ENCODE measurements at regions not wholly inside any gene's neighbourhood (a gene's known extent, or its start where the extent isn't known, plus 50 kb on each side); places are given as distances from the start of the nearest gene placed in this dataset.

DNA sequence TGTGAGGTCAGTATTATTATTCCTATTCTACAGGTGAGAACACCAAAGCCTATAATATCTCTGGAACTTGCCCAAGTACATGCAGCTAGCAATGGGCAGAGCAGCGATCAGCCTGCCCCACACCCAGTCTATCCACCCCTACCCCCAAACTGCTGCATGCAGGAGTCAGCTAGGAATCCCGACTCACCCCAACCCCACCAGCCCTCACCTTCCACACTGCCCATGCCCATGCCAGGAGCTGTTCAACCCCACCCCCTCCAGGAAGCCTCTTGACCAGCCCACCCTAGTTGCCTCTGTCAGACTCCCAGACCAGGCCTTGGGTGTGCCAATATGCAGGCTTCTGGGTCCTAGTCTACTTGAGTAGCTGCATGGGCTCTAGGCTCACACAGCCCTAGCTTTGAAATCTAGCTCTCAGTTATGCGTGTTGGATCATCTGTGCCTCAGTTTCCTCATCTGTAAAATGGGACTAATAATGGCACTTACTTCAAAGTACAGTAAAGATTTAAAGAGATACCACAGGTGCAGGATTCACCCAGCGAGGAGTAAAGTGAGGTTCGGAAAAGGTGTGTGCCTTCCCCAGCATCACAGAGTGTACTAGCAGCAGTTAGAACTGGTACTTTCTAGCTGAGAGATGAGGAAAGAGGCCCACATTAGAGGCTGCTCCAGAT lies 173.2 kb downstream of the VEGFA start:
- Histone ChIP-seq H3K9me3 (ENCODE audit: control insufficient read depth in 4 of 4, insufficient read depth in 3 of 4, low read length in 3 of 4) (peaks cover 4 to 14% (median 5%) of the 10 kb centered on the region in 4 donors), H3K9ac (ENCODE audit: insufficient read depth in 1 of 2, low read length in 2 of 2) (no peak overlapping the region), H3K4me3 (no peak overlapping the region), H3K27ac (ENCODE audit: low read depth in 1 of 2, low read length in 1 of 2) (no peak overlapping the region), H3K36me3 (ENCODE audit: control insufficient read depth in 4 of 4, insufficient read depth in 4 of 4, low read length in 4 of 4) (no peaks in the 10 kb centered on the region), H3K4me1 (ENCODE audit: control insufficient read depth in 5 of 5, insufficient read depth in 5 of 5, low read length in 5 of 5) (peaks cover 0 to 16% (median 0%) of the 10 kb centered on the region in 5 donors), H3K27me3 (ENCODE audit: control insufficient read depth in 3 of 3, insufficient read depth in 3 of 3, low read length in 2 of 3) (no peaks in the 10 kb centered on the region)
- 95 to 98% methylated on average over 5 of the region's 5 CpGs for WGBS, 2 donors
- TF ChIP-seq, protein P1, sequence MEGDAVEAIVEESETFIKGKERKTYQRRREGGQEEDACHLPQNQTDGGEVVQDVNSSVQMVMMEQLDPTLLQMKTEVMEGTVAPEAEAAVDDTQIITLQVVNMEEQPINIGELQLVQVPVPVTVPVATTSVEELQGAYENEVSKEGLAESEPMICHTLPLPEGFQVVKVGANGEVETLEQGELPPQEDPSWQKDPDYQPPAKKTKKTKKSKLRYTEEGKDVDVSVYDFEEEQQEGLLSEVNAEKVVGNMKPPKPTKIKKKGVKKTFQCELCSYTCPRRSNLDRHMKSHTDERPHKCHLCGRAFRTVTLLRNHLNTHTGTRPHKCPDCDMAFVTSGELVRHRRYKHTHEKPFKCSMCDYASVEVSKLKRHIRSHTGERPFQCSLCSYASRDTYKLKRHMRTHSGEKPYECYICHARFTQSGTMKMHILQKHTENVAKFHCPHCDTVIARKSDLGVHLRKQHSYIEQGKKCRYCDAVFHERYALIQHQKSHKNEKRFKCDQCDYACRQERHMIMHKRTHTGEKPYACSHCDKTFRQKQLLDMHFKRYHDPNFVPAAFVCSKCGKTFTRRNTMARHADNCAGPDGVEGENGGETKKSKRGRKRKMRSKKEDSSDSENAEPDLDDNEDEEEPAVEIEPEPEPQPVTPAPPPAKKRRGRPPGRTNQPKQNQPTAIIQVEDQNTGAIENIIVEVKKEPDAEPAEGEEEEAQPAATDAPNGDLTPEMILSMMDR (IDR thresholded peaks at IDR 0.05; ENCODE audit: control extremely low read depth, extremely low read depth): no peak
- ATAC-seq (ENCODE audit: insufficient read depth, low FRiP score) (no peak), DNase-seq (no peak)

DNA sequence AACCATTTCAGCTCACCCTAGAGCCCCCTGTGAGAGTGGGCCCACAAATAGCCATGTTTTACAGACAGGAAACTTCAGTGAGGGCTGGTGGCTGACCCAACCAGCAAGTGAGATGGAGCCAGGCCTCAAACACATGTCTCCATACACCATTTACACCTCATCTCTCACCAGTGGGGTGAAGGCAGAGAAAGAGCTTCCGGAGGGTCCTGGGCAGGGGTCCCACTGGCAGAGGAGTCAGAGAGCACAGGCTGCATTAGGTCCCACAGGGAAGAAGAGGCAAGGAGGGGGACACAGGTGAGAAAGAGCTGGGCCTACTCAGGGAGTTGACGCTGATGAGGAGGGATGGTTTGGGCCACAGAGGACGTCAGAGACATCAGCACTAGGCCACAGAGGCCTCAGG lies 172.6 kb downstream of the VEGFA start:
- ATAC-seq (ENCODE audit: insufficient read depth, low FRiP score) (no peak), DNase-seq (no peak)
- Histone ChIP-seq H3K4me1 (ENCODE audit: control insufficient read depth in 5 of 5, insufficient read depth in 5 of 5, low read length in 5 of 5) (peaks cover 0 to 20% (median 0%) of the 10 kb centered on the region in 5 donors), H3K4me3 (no peak overlapping the region), H3K36me3 (ENCODE audit: control insufficient read depth in 4 of 4, insufficient read depth in 4 of 4, low read length in 4 of 4) (no peaks in the 10 kb centered on the region), H3K9ac (ENCODE audit: insufficient read depth in 1 of 2, low read length in 2 of 2) (no peak overlapping the region), H3K27ac (ENCODE audit: low read depth in 1 of 2, low read length in 1 of 2) (no peak overlapping the region), H3K27me3 (ENCODE audit: control insufficient read depth in 3 of 3, insufficient read depth in 3 of 3, low read length in 2 of 3) (no peaks in the 10 kb centered on the region), H3K9me3 (ENCODE audit: control insufficient read depth in 4 of 4, insufficient read depth in 3 of 4, low read length in 3 of 4) (peaks cover 4 to 14% (median 5%) of the 10 kb centered on the region in 4 donors)
- 82 to 88% methylated on average over 3 of the region's 3 CpGs for WGBS, 2 donors
- TF ChIP-seq, protein P1 (IDR thresholded peaks at IDR 0.05; ENCODE audit: control extremely low read depth, extremely low read depth): no peak

DNA sequence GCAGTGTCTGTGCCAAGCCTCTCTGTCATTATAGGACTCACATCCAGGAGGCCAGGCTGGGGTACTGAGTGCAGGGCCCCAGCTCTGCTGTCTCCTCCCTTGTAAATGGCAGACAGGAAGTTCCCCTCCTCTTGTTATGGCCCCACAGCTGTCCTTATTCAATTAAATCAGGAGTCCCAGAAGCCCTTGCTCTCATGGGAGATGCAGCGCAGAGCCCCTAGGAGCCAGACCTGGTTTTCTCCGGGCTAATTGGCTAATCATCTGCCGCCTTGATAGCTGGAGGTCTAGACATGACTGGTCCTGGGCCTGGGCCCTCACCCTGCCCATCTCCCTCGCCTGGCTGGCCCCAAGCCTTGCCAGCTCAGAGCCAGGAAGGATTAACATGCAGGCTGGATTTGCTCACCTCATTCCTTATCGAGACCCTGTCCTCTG lies 172.0 kb downstream of the VEGFA start:
- WGBS, 2 donors: 85 to 88% methylated on average over 5 of the region's 5 CpGs
- Histone ChIP-seq H3K4me1 (ENCODE audit: control insufficient read depth in 5 of 5, insufficient read depth in 5 of 5, low read length in 5 of 5) (peaks cover 0 to 25% (median 1%) of the 10 kb centered on the region in 5 donors), H3K9ac (ENCODE audit: insufficient read depth in 1 of 2, low read length in 2 of 2) (no peak overlapping the region), H3K27ac (ENCODE audit: low read depth in 1 of 2, low read length in 1 of 2) (no peak overlapping the region), H3K27me3 (ENCODE audit: control insufficient read depth in 3 of 3, insufficient read depth in 3 of 3, low read length in 2 of 3) (no peaks in the 10 kb centered on the region), H3K9me3 (ENCODE audit: control insufficient read depth in 4 of 4, insufficient read depth in 3 of 4, low read length in 3 of 4) (peaks cover 4 to 14% (median 5%) of the 10 kb centered on the region in 4 donors), H3K4me3 (no peak overlapping the region), H3K36me3 (ENCODE audit: control insufficient read depth in 4 of 4, insufficient read depth in 4 of 4, low read length in 4 of 4) (no peaks in the 10 kb centered on the region)
- DNase-seq (peak in 1 of 3 donors; percentile 49), ATAC-seq (ENCODE audit: insufficient read depth, low FRiP score) (no peak)
- TF ChIP-seq, protein P1 (IDR thresholded peaks at IDR 0.05; ENCODE audit: control extremely low read depth, extremely low read depth): no peak

Data from lung (tissue), 11 donors.